ENCODE measurements at regions not wholly inside any gene's neighbourhood (a gene's known extent, or its start where the extent isn't known, plus 50 kb on each side); places are given as distances from the start of the nearest gene placed in this dataset.

DNA sequence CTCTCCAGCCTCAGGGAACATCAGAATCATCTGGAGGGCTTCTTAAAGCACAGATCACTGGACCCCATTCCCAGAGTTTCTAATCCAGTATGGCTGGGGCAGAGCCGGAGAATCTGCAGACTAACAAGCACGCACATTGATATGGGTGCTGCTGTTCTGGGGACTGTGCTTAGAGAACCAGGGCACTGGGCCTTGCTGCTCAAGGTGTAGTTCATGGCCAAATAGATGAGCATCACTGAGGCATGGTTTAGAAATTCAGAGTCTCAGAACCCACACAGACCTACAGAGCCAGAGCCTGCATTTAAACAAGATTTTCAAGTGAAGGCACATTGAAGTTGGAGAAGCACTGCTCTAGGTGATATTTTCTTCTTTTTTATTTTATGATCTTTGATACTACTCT lies 376.8 kb upstream of the PHF14 start:
- TF ChIP-seq GATA3 (IDR thresholded peaks at IDR 0.05; ENCODE audit: low read depth, low read length) (no peak), GATA2 (IDR thresholded peaks at IDR 0.05; ENCODE audit: low read depth, low read length) (no peak)
